Neural progenitor cell (in vitro differentiated cells): ENCODE measurements at regions not wholly inside any gene's neighbourhood (a gene's known extent, or its start where the extent isn't known, plus 50 kb on each side); places are given as distances from the start of the nearest gene placed in this dataset.
"Not testable (repeated sequence)": the region's sequence is repeated elsewhere in the genome, so short reads cannot be mapped to it uniquely, and the experiment has no call there.

Source experiments
- CTCF ChIP-seq: fragments of 200-600 bp; sonication (generic); IDR thresholded peaks from 2 replicates; pipeline ENCODE4 v1.5.1; 2017; ENCODE audit warnings: antibody characterized with exemption, mild to moderate bottlenecking
- EZH2 ChIP-seq: fragments of 200-600 bp; sonication (generic); IDR thresholded peaks from 2 replicates; pipeline ENCODE4 v1.6.1; 2017; ENCODE audit warnings: antibody characterized with exemption, mild to moderate bottlenecking, moderate library complexity
- EZH2phosphoT487 ChIP-seq: fragments of 200-600 bp; sonication (generic); IDR thresholded peaks from 2 replicates; pipeline ENCODE4 v1.6.1; 2017; ENCODE audit warnings: antibody characterized with exemption

GRCh38 chr4:45208476-45208875, 482.1 kb upstream of the GNPDA2 start:
- TF ChIP-seq CTCF, EZH2, EZH2phosphoT487: not testable (repeated sequence)
